CD4-positive, alpha-beta T cell (primary cell): ENCODE measurements at regions not wholly inside any gene's neighbourhood (a gene's known extent, or its start where the extent isn't known, plus 50 kb on each side); places are given as distances from the start of the nearest gene placed in this dataset.
"Not testable (repeated sequence)": the region's sequence is repeated elsewhere in the genome, so short reads cannot be mapped to it uniquely, and the experiment has no call there.

Experiments
- ATAC-seq: fragments of 200-7000 bp; cut with Tn5 transposase; one replicate; pipeline ENCODE4 v1.10.0; 2022; ENCODE audit warnings: mild to moderate bottlenecking; ENCODE audit not compliant: poor library complexity
- CTCF ChIA-PET: fragments of 350-600 bp; sonication (Branson Sonifier 250); formaldehyde crosslinking; loops from one replicate; lab custom pipeline; 2021; ENCODE audit warnings: antibody characterized with exemption, inconsistent platforms; lab: Charles Lee
- POLR2A ChIA-PET: fragments of 350-600 bp; sonication (Branson Sonifier 250); formaldehyde crosslinking; loops from one replicate; lab custom pipeline; 2021; ENCODE audit warnings: antibody characterized with exemption, inconsistent platforms; lab: Charles Lee
- DNase-seq, 14 experiments: peaks; one replicate each; pipeline ENCODE4 v3.0.0-alpha.2; 2013 to 2020; ENCODE audit warnings: mixed read lengths in 2 of 14
- H3K27ac ChIP-seq, 2 donors: one replicate each; pipeline versions ENCODE4 v1.5.1 to v1.7.0; 2013; ENCODE audit warnings: low read length in 2 of 2, low read depth in 1 of 2, mild to moderate bottlenecking in 1 of 2
- H3K27me3 ChIP-seq, 2 experiments: 1 replicate in 1 of 2; 2 replicates in 1 of 2; pipeline versions ENCODE4 v1.6.1 to v1.7.0; 2013; ENCODE audit warnings: low read length in 2 of 2, control low read depth in 1 of 2, mild to moderate bottlenecking in 1 of 2, moderate library complexity in 1 of 2; ENCODE audit not compliant: insufficient read depth in 2 of 2, control insufficient read depth in 1 of 2
- H3K36me3 ChIP-seq: one replicate; pipeline ENCODE4 v1.6.1; 2013; ENCODE audit warnings: low read length, control low read depth; ENCODE audit not compliant: insufficient read depth
- H3K4me1 ChIP-seq: one replicate; pipeline ENCODE4 v1.6.1; 2013; ENCODE audit warnings: low read length, control low read depth; ENCODE audit not compliant: insufficient read depth
- H3K4me3 ChIP-seq: one replicate; pipeline ENCODE4 v1.5.1; 2013; ENCODE audit warnings: mild to moderate bottlenecking, low read length, moderate library complexity
- H3K9me3 ChIP-seq, 2 experiments: 1 replicate in 1 of 2; 2 replicates in 1 of 2; pipeline versions ENCODE4 v1.6.1 to v1.7.0; 2013; ENCODE audit warnings: low read length in 2 of 2, mild to moderate bottlenecking in 2 of 2, control low read depth in 1 of 2, moderate library complexity in 1 of 2; ENCODE audit not compliant: control insufficient read depth in 1 of 2, insufficient read depth in 1 of 2
- H3K27ac Mint-ChIP-seq: one replicate; pipeline ENCODE4 v1.8.0; 2020; ENCODE audit warnings: mixed read lengths
- H3K27me3 Mint-ChIP-seq: one replicate; pipeline ENCODE4 v1.8.0; 2021; ENCODE audit warnings: mixed read lengths
- H3K36me3 Mint-ChIP-seq: one replicate; pipeline ENCODE4 v1.8.0; 2021; ENCODE audit warnings: low read depth, mixed read lengths
- H3K4me1 Mint-ChIP-seq: one replicate; pipeline ENCODE4 v1.8.0; 2021; ENCODE audit warnings: low read depth, mixed read lengths
- H3K4me3 Mint-ChIP-seq: one replicate; pipeline ENCODE4 v1.8.0; 2020; ENCODE audit warnings: mild to moderate bottlenecking, mixed read lengths
- H3K9me3 Mint-ChIP-seq: one replicate; pipeline ENCODE4 v1.8.0; 2020; ENCODE audit warnings: mixed read lengths
- CTCF ChIP-seq: fragments of 200-600 bp; IDR thresholded peaks from one replicate; pipeline ENCODE4 v1.8.0; 2022; ENCODE audit warnings: antibody characterized with exemption, mild to moderate bottlenecking
- intact Hi-C, 2 experiments: fragments of 100-400 bp; cut with DNase I in 1 of 2; cut with micrococcal nuclease in 1 of 2; formaldehyde crosslinking; loops; one replicate each; pipeline versions ENCODE4 v1.15.1 to v1.9.0; 2023 to 2025; cut with DNase I, micrococcal nuclease

- Histone ChIP-seq H3K27me3 (no peaks in the 10 kb centered on the region), H3K9me3 (peaks cover 0 to 5% of the 10 kb centered on the region in 2 experiments), H3K4me1 (no peaks in the 10 kb centered on the region), H3K27ac (no peak overlapping the region), H3K36me3 (no peaks in the 10 kb centered on the region), H3K4me3 (no peak overlapping the region)
- Mint-ChIP-seq H3K9me3 (no peaks in the 10 kb centered on the region), H3K4me3 (no peak overlapping the region), H3K4me1 (no peaks in the 10 kb centered on the region), H3K27ac (no peak overlapping the region), H3K36me3 (no peaks in the 10 kb centered on the region), H3K27me3 (no peaks in the 10 kb centered on the region)
- CTCF ChIA-PET: no interaction called here
- DNase-seq (no peak), ATAC-seq (no peak)
- intact Hi-C loops: no loop called here
- TF ChIP-seq CTCF: no peak
- POLR2A ChIA-PET: no interaction called here
Measured at GRCh38 chr4:72875545-72875944, 194.0 kb downstream of the COX18 start.

- H3K9me3 Mint-ChIP-seq: no peaks in the 10 kb centered on the region
- Histone ChIP-seq H3K36me3 (no peaks in the 10 kb centered on the region), H3K4me3 (no peak overlapping the region), H3K27me3 (no peaks in the 10 kb centered on the region), H3K9me3 (peaks cover 0 to 5% of the 10 kb centered on the region in 2 experiments), H3K27ac (no peak overlapping the region), H3K4me1 (no peaks in the 10 kb centered on the region)
- DNase-seq (no peak), ATAC-seq (no peak)
- H3K4me1 Mint-ChIP-seq: no peaks in the 10 kb centered on the region
- intact Hi-C loops: no loop called here
- TF ChIP-seq CTCF: no peak
- H3K36me3 Mint-ChIP-seq: no peaks in the 10 kb centered on the region
- no peaks in the 10 kb centered on the region for H3K27me3 Mint-ChIP-seq
- POLR2A ChIA-PET: no interaction called here
- H3K4me3 Mint-ChIP-seq: no peak overlapping the region
- CTCF ChIA-PET: no interaction called here
- no peak overlapping the region for H3K27ac Mint-ChIP-seq
Measured at GRCh38 chr4:72875138-72875537, 194.4 kb downstream of the COX18 start.

- Histone ChIP-seq H3K4me1 (no peaks in the 10 kb centered on the region), H3K9me3 (peaks cover 0 to 14% of the 10 kb centered on the region in 2 experiments), H3K27me3 (no peaks in the 10 kb centered on the region), H3K4me3 (no peak overlapping the region), H3K27ac (no peak overlapping the region), H3K36me3 (no peaks in the 10 kb centered on the region)
- ATAC-seq (no peak), DNase-seq (no peak)
- H3K27me3 Mint-ChIP-seq: no peaks in the 10 kb centered on the region
- H3K36me3 Mint-ChIP-seq: no peaks in the 10 kb centered on the region
- intact Hi-C loops: no loop called here
- POLR2A ChIA-PET: no interaction called here
- H3K27ac Mint-ChIP-seq: no peak overlapping the region
- TF ChIP-seq CTCF: no peak
- no peak overlapping the region for H3K4me3 Mint-ChIP-seq
- H3K4me1 Mint-ChIP-seq: no peaks in the 10 kb centered on the region
- H3K9me3 Mint-ChIP-seq: peaks cover 9% of the 10 kb centered on the region
- CTCF ChIA-PET: no interaction called here
Measured at GRCh38 chr4:72864898-72865297, 204.6 kb downstream of the COX18 start.

- H3K4me1 ChIP-seq, CTCF ChIA-PET, H3K36me3 ChIP-seq, H3K4me3 Mint-ChIP-seq, POLR2A ChIA-PET, H3K36me3 Mint-ChIP-seq, ATAC-seq, H3K9me3 Mint-ChIP-seq, H3K27ac Mint-ChIP-seq, H3K4me3 ChIP-seq, intact Hi-C loops, DNase-seq, H3K27ac ChIP-seq, H3K4me1 Mint-ChIP-seq, H3K27me3 Mint-ChIP-seq, H3K27me3 ChIP-seq: not testable (repeated sequence)
- H3K9me3 ChIP-seq: peaks cover 0 to 14% of the 10 kb centered on the region in 2 experiments
Measured at GRCh38 chr4:72864277-72864676, 205.2 kb downstream of the COX18 start.
